Type B pancreatic cell (in vitro differentiated cells): ENCODE measurements at regions not wholly inside any gene's neighbourhood (a gene's known extent, or its start where the extent isn't known, plus 50 kb on each side); places are given as distances from the start of the nearest gene placed in this dataset.

Source experiments
- DNase-seq: peaks from one replicate; pipeline ENCODE4 v3.0.0; 2021; ENCODE audit warnings: mixed read lengths; ENCODE audit not compliant: unreplicated experiment; ENCODE audit errors: extremely low spot score
- H3K27ac Mint-ChIP-seq: 2 replicates; pipeline ENCODE4 v1.8.0; 2021; ENCODE audit warnings: mild to moderate bottlenecking, mixed read lengths
- H3K27me3 Mint-ChIP-seq: 2 replicates; pipeline ENCODE4 v1.8.0; 2021; ENCODE audit warnings: mixed read lengths
- H3K36me3 Mint-ChIP-seq: 2 replicates; pipeline ENCODE4 v1.8.0; 2021; ENCODE audit warnings: mixed read lengths
- H3K4me1 Mint-ChIP-seq: one replicate; pipeline ENCODE4 v1.8.0; 2021; ENCODE audit warnings: mixed read lengths; ENCODE audit not compliant: unreplicated experiment
- H3K4me3 Mint-ChIP-seq: 2 replicates; pipeline ENCODE4 v1.8.0; 2021; ENCODE audit warnings: mild to moderate bottlenecking, mixed read lengths
- H3K9me3 Mint-ChIP-seq: 2 replicates; pipeline ENCODE4 v1.8.0; 2021; ENCODE audit warnings: mixed read lengths
- TF ChIP-seq, protein P1 (sequence below): fragments of 200-600 bp; sonication (generic); conservative IDR thresholded peaks from 2 replicates; pipeline ENCODE4 v1.5.0; 2021; ENCODE audit warnings: antibody characterized with exemption, mild to moderate bottlenecking

DNA sequence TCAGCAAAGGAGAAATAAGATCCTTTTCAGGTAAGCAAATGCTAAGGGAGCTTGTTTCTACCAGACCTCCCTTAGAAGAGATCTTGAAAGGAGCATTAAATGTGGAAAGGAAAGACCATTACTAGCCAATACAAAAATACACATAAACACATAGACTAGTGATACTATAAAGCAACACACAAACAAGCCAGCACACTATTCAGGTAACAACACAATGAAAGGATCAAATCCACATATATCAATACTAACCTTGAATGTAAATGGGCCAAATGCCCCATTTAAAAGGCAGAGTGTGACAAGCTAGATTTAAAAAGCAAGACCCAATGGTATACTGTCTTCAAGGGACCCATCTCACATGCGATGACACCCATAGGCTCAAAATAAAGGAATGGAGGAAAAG lies 317.6 kb downstream of the TBL1XR1 start:
- no peak for DNase-seq
- TF ChIP-seq, protein P1, sequence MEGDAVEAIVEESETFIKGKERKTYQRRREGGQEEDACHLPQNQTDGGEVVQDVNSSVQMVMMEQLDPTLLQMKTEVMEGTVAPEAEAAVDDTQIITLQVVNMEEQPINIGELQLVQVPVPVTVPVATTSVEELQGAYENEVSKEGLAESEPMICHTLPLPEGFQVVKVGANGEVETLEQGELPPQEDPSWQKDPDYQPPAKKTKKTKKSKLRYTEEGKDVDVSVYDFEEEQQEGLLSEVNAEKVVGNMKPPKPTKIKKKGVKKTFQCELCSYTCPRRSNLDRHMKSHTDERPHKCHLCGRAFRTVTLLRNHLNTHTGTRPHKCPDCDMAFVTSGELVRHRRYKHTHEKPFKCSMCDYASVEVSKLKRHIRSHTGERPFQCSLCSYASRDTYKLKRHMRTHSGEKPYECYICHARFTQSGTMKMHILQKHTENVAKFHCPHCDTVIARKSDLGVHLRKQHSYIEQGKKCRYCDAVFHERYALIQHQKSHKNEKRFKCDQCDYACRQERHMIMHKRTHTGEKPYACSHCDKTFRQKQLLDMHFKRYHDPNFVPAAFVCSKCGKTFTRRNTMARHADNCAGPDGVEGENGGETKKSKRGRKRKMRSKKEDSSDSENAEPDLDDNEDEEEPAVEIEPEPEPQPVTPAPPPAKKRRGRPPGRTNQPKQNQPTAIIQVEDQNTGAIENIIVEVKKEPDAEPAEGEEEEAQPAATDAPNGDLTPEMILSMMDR, result no peak
- Mint-ChIP-seq H3K4me3 (no peak overlapping the region), H3K27me3 (no peaks in the 10 kb centered on the region), H3K27ac (no peak overlapping the region), H3K36me3 (no peaks in the 10 kb centered on the region), H3K9me3 (peaks cover 4% of the 10 kb centered on the region), H3K4me1 (no peaks in the 10 kb centered on the region)

DNA sequence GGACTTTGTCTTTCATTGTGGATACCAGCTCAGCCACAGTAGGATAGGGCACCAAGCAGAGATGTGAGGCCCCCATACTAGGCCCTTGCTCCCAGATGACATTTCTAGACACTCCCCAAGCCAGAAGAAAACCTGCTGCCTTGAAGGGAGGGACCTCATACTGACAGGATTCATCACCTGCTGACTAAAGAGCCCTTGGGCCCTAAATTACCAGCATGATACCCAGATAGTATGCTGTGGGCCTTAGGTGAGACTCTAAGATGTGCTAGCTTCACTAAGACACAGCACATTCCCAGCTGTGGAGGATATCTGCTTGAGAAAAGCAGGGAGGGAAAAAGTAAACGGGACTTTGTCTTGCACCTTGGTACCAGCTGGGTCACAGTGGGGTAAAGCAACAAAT lies 324.0 kb downstream of the TBL1XR1 start:
- no peak overlapping the region for H3K4me3 Mint-ChIP-seq
- no peaks in the 10 kb centered on the region for H3K36me3 Mint-ChIP-seq
- no peak for DNase-seq
- H3K27me3 Mint-ChIP-seq, result no peaks in the 10 kb centered on the region
- peak overlapping the region; percentile 53 for H3K27ac Mint-ChIP-seq
- H3K9me3 Mint-ChIP-seq, result peaks cover 4% of the 10 kb centered on the region
- H3K4me1 Mint-ChIP-seq, result no peaks in the 10 kb centered on the region
- TF ChIP-seq, protein P1, result no peak

DNA sequence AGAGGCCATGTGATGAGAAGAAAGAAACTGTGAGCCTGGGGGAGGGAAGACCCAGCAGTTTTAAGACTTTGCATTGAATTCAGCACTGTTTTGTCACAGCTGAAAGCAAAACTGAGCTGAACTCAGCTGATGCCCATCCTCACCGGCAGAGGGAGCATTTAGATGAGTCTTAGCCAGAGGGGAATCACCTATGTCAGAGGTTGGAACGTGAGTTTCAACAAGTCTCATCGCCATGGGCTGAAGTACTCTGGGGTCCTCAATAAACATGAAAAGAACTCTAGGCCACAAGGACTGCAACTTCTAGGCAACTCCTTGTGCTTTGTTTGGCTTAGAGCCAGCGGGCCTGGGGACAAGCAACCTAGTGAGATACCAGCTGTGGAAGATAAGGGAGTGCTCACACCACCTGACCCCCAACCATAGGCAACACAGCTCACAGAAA lies 324.5 kb downstream of the TBL1XR1 start:
- TF ChIP-seq, protein P1, result peak; percentile 84
- Mint-ChIP-seq H3K4me1 (no peaks in the 10 kb centered on the region), H3K27me3 (no peaks in the 10 kb centered on the region), H3K9me3 (peaks cover 4% of the 10 kb centered on the region), H3K27ac (peak overlapping the region; percentile 53), H3K36me3 (no peaks in the 10 kb centered on the region), H3K4me3 (no peak overlapping the region)
- no peak for DNase-seq

DNA sequence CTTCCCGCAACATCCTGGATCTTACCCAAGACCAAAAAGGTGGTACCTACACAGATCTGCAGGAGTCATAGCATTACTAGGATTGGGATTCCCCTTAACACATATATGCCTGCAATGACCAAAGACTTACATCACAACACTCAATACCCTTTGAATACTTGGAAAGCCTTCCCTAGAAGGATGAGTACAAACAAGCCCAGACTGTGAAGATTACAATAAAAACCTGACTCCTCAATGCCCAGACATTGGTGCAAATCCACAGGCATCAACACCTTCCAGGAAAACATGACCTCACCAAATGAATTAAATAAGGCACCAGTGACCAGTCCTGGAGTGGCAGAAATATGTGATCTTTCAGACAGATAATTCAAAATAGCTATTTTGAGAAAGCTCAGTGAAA lies 326.8 kb downstream of the TBL1XR1 start:
- Mint-ChIP-seq H3K27ac (no peak overlapping the region), H3K36me3 (no peaks in the 10 kb centered on the region), H3K4me3 (no peak overlapping the region), H3K4me1 (no peaks in the 10 kb centered on the region), H3K9me3 (peaks cover 4% of the 10 kb centered on the region), H3K27me3 (no peaks in the 10 kb centered on the region)
- TF ChIP-seq, protein P1, result no peak
- no peak for DNase-seq

- Mint-ChIP-seq H3K4me1 (no peaks in the 10 kb centered on the region), H3K36me3 (no peaks in the 10 kb centered on the region), H3K4me3 (no peak overlapping the region), H3K9me3 (peaks cover 4% of the 10 kb centered on the region), H3K27me3 (peaks cover 6% of the 10 kb centered on the region), H3K27ac (peak overlapping the region; percentile 17)
- TF ChIP-seq, protein P1, result no peak
- DNase-seq, result no peak
These were observed 329.3 kb downstream of the TBL1XR1 start for GRCh38 chr3:176867681-176868663.
